HEK293T (cell line): ENCODE measurements at regions not wholly inside any gene's neighbourhood (a gene's known extent, or its start where the extent isn't known, plus 50 kb on each side); places are given as distances from the start of the nearest gene placed in this dataset.
"Not testable (repeated sequence)": the region's sequence is repeated elsewhere in the genome, so short reads cannot be mapped to it uniquely, and the experiment has no call there.

Experiments
- CTCF ChIA-PET: fragments of 350-600 bp; formaldehyde crosslinking; extraction: SDS; loops from one replicate; lab custom pipeline; 2021; ENCODE audit warnings: antibody characterized with exemption, inconsistent platforms; lab: Yijun Ruan, JAX
- POLR2A ChIA-PET: fragments of 350-600 bp; formaldehyde crosslinking; extraction: SDS; loops from one replicate; lab custom pipeline; 2020; ENCODE audit warnings: antibody characterized with exemption, inconsistent platforms; lab: Yijun Ruan, JAX
- DNase-seq: peaks from one replicate; pipeline ENCODE4 v3.0.0; 2012; ENCODE audit warnings: mixed read lengths; ENCODE audit errors: extremely low spot score
- ARNT ChIP-seq: fragments of 450-650 bp; IDR thresholded peaks from 2 replicates; pipeline ENCODE4 v1.6.1; 2017; ENCODE audit warnings: mild to moderate bottlenecking
- BHLHE40 ChIP-seq: fragments of 450-650 bp; IDR thresholded peaks from 2 replicates; pipeline ENCODE4 v1.6.1; 2016; ENCODE audit warnings: mild to moderate bottlenecking, moderate library complexity, borderline replicate concordance
- CTBP1 ChIP-seq: fragments of 450-650 bp; IDR thresholded peaks from 2 replicates; pipeline ENCODE4 v1.6.1; 2016; ENCODE audit warnings: borderline replicate concordance
- ELF4 ChIP-seq: fragments of 450-650 bp; IDR thresholded peaks from 2 replicates; pipeline ENCODE4 v1.6.1; 2017; ENCODE audit warnings: antibody characterized with exemption
- FOXA1 ChIP-seq: fragments of 450-650 bp; IDR thresholded peaks from 2 replicates; pipeline ENCODE4 v1.6.1; 2016; ENCODE audit warnings: mild to moderate bottlenecking
- FOXK2 ChIP-seq: fragments of 450-650 bp; IDR thresholded peaks from 2 replicates; pipeline ENCODE4 v1.6.1; 2016; ENCODE audit warnings: mild to moderate bottlenecking
- FOXM1 ChIP-seq: fragments of 450-650 bp; IDR thresholded peaks from 2 replicates; pipeline ENCODE4 v1.6.1; 2017; ENCODE audit warnings: mild to moderate bottlenecking, borderline replicate concordance
- HDGF ChIP-seq: fragments of 450-650 bp; IDR thresholded peaks from 2 replicates; pipeline ENCODE4 v1.6.1; 2017; ENCODE audit warnings: antibody characterized with exemption, borderline replicate concordance
- L3MBTL2 ChIP-seq: fragments of 450-650 bp; conservative IDR thresholded peaks from 2 replicates; pipeline ENCODE4 v1.6.1; 2016; ENCODE audit warnings: mild to moderate bottlenecking
- LEF1 ChIP-seq: fragments of 450-650 bp; IDR thresholded peaks from 2 replicates; pipeline ENCODE4 v1.6.1; 2017; ENCODE audit warnings: mild to moderate bottlenecking, borderline replicate concordance
- NFRKB ChIP-seq: fragments of 450-650 bp; IDR thresholded peaks from 2 replicates; pipeline ENCODE4 v1.6.1; 2016; ENCODE audit warnings: mild to moderate bottlenecking, moderate library complexity
- PKNOX1 ChIP-seq: fragments of 450-650 bp; IDR thresholded peaks from 2 replicates; pipeline ENCODE4 v1.6.1; 2016
- SP1 ChIP-seq: fragments of 450-650 bp; IDR thresholded peaks from 2 replicates; pipeline ENCODE4 v1.6.1; 2017
- SUZ12 ChIP-seq: fragments of 450-650 bp; IDR thresholded peaks from 2 replicates; pipeline ENCODE4 v1.6.1; 2016; ENCODE audit warnings: mild to moderate bottlenecking
- TARDBP ChIP-seq: fragments of 450-650 bp; IDR thresholded peaks from 2 replicates; pipeline ENCODE4 v1.6.1; 2016
- ZNF384 ChIP-seq: fragments of 450-650 bp; IDR thresholded peaks from 2 replicates; pipeline ENCODE4 v1.6.1; 2016

DNA sequence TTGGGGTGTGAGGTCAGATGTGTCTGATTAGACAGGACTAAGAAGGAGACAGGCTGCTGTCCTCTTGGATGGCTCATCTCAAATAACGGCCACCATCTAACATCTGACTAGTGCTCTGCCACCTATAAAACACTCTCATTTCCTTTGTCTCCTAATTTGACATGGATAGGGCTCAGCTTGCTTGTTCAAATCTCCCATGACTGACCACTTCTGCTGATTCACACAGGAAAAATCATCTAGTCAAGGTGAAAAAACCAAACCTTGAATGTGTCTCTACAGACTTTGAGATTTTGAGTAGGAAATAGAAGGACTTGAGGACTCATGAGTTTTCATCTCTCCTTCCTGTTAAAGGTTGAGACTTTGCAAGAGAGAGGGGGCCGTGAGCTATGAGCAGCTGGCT, 150.6 kb downstream of the IER5 start:
- ChIA-PET POLR2A (no interaction called here), CTCF (interaction anchor here (0.9 kb wide), 1 partner anchor 47 kb away, joined by 3 read pairs; no protein-coding TSS in a partner anchor)
- DNase-seq, result no peak
- TF ChIP-seq SP1 (no peak), FOXK2 (no peak), PKNOX1 (no peak), ZNF384 (no peak), NFRKB (no peak), FOXM1 (no peak), HDGF (no peak), CTBP1 (no peak), SUZ12 (no peak), TARDBP (no peak), ELF4 (no peak), FOXA1 (no peak), BHLHE40 (no peak), LEF1 (no peak), ARNT (no peak), L3MBTL2 (no peak)

GRCh38 chr1:181246320-181246719, 157.8 kb downstream of the IER5 start:
- CTCF ChIA-PET, DNase-seq, POLR2A ChIA-PET: not testable (repeated sequence)

GRCh38 chr1:181248361-181248760, 159.9 kb downstream of the IER5 start:
- POLR2A ChIA-PET, DNase-seq, CTCF ChIA-PET: not testable (repeated sequence)

- ChIA-PET POLR2A (no interaction called here), CTCF (no interaction called here)
- TF ChIP-seq FOXA1 (no peak), FOXM1 (no peak), NFRKB (no peak), ELF4 (no peak), LEF1 (no peak), HDGF (no peak), CTBP1 (no peak), FOXK2 (no peak), ARNT (no peak)
- no peak for DNase-seq
Measured at GRCh38 chr1:181249186-181249585, 160.7 kb downstream of the IER5 start.

DNA sequence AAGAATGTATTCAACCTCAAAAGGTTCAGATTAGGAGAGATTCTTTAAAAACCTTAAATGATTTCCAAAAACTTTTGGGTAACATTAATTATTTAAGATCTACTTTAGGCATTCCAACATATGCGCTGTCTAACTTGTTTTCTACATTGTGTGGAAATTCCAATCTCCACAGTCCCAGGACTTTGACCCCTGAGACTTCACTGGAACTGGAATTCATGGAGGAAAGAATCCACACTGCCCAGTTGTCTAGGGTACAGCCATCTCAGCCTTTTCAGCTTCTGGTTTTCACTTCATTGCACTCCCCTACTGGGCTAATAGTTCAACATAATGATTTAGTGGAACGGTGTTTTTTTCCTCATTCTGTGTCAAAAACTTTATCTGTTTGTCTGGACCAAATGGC, 161.5 kb downstream of the IER5 start:
- POLR2A ChIA-PET, result no interaction called here
- no peak for DNase-seq
- TF ChIP-seq FOXM1 (no peak), TARDBP (no peak), BHLHE40 (no peak), SP1 (no peak), ELF4 (no peak), LEF1 (no peak), HDGF (no peak)
- CTCF ChIA-PET, result no interaction called here

DNA sequence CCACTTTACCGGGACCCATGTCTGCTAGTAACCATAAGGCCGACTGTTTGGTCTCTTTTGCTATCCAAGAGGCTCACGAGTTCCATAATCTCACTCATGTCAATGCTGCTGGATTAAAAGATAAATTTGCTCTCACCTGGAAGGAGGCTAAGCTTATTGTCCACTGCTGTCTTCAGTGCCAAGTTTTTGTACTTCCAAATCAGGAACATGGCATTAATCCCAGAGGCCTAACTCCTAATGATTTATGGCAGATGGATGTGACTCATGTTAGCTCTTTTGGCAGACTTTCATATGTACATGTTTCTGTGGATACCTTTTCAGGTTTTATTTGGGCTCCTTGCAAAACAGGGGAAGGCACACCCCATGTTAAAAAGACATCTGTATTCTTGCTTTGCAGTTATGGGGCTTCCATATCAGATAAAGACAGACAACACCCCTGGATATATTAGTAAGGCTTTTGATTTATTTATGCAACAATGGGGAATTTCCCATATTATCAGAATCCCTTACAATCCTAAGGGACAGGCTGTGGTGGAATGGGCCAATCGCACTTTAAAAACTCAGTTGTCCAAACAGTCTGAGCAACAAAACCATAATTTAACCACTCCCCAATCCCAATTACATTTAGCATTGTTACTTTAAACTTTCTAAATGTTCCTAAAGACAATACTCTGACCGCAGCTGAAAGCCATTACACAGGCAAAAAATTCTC, 162.7 kb downstream of the IER5 start:
- CTCF ChIA-PET, result no interaction called here
- DNase-seq, result no peak
- POLR2A ChIA-PET, result no interaction called here
- TF ChIP-seq PKNOX1, result no peak
- no peak for TF ChIP-seq TARDBP
- no peak for TF ChIP-seq FOXM1
- TF ChIP-seq HDGF, result no peak
- TF ChIP-seq NFRKB, result no peak
- TF ChIP-seq ARNT, result no peak
- TF ChIP-seq ELF4, result no peak
- TF ChIP-seq FOXK2, result no peak
- no peak for TF ChIP-seq L3MBTL2

- no peak for DNase-seq
- ChIA-PET POLR2A (no interaction called here), CTCF (no interaction called here)
- TF ChIP-seq FOXA1 (no peak), ZNF384 (no peak), ELF4 (no peak), ARNT (no peak), NFRKB (no peak), FOXK2 (no peak), PKNOX1 (no peak), L3MBTL2 (no peak), CTBP1 (no peak), LEF1 (no peak), BHLHE40 (no peak), SP1 (no peak), TARDBP (no peak), SUZ12 (no peak), HDGF (no peak), FOXM1 (no peak)
Measured at GRCh38 chr1:181251713-181252075, 163.2 kb downstream of the IER5 start.

GRCh38 chr1:181253601-181254000, 165.1 kb downstream of the IER5 start:
- DNase-seq, CTCF ChIA-PET, POLR2A ChIA-PET: not testable (repeated sequence)
